ENCODE measurements at regions not wholly inside any gene's neighbourhood (a gene's known extent, or its start where the extent isn't known, plus 50 kb on each side); places are given as distances from the start of the nearest gene placed in this dataset.

DNA sequence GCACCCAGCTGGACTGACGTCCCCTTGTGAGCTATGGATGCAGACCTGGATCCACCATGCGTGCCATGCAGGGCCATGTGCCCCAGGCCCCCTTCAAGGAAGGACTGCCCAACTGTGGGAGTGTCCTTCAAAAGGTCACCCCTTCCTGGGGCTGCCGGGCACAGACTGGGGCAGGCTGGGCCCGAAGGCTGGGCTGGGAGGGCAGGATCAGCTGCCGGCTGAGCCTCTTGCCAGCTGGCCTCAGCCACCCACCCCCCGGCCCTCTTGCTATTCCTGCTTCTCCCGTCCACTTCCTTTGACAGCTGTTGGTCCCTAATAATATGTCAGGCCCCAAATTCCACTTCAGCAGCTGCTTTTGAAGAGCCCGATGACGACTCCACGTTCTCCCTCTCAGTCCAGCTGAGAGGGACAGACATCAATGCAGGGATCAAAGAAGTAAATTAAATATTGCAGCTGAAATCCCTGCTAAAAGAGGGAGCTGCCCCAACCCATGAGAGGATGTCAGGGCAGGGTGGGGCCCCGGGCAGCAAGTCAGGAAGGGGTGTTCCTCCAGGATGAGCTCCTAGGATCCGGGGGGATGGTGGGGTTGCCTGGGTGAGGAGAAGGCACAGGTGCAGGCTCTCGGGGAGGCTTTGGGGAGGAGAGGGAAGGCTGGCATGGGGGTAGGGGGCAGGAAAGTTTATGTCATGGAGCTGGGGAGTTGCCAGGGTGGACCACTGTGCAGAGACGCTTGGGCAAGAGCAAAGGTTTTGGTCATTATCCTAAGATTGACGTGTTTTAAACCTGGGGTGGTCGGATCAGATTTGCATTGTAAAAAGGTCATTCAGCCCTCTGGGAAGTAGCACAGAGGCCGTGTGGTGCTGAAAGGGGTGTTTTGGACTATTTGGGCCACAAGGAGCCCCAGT, 185.0 kb downstream of the ANKRD60 start:
- TF ChIP-seq, protein P1, sequence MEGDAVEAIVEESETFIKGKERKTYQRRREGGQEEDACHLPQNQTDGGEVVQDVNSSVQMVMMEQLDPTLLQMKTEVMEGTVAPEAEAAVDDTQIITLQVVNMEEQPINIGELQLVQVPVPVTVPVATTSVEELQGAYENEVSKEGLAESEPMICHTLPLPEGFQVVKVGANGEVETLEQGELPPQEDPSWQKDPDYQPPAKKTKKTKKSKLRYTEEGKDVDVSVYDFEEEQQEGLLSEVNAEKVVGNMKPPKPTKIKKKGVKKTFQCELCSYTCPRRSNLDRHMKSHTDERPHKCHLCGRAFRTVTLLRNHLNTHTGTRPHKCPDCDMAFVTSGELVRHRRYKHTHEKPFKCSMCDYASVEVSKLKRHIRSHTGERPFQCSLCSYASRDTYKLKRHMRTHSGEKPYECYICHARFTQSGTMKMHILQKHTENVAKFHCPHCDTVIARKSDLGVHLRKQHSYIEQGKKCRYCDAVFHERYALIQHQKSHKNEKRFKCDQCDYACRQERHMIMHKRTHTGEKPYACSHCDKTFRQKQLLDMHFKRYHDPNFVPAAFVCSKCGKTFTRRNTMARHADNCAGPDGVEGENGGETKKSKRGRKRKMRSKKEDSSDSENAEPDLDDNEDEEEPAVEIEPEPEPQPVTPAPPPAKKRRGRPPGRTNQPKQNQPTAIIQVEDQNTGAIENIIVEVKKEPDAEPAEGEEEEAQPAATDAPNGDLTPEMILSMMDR (IDR thresholded peaks at IDR 0.05; ENCODE audit: low read depth, low read length): no peak
- TF ChIP-seq EZH2phosphoT487 (IDR thresholded peaks at IDR 0.05; ENCODE audit: low read depth): no peak
